Type B pancreatic cell (in vitro differentiated cells): ENCODE measurements at regions not wholly inside any gene's neighbourhood (a gene's known extent, or its start where the extent isn't known, plus 50 kb on each side); places are given as distances from the start of the nearest gene placed in this dataset.

Experiments
- DNase-seq: peaks from one replicate; pipeline ENCODE4 v3.0.0; 2021; ENCODE audit warnings: mixed read lengths; ENCODE audit not compliant: unreplicated experiment; ENCODE audit errors: extremely low spot score
- H3K27ac Mint-ChIP-seq: 2 replicates; pipeline ENCODE4 v1.8.0; 2021; ENCODE audit warnings: mild to moderate bottlenecking, mixed read lengths
- H3K27me3 Mint-ChIP-seq: 2 replicates; pipeline ENCODE4 v1.8.0; 2021; ENCODE audit warnings: mixed read lengths
- H3K36me3 Mint-ChIP-seq: 2 replicates; pipeline ENCODE4 v1.8.0; 2021; ENCODE audit warnings: mixed read lengths
- H3K4me1 Mint-ChIP-seq: one replicate; pipeline ENCODE4 v1.8.0; 2021; ENCODE audit warnings: mixed read lengths; ENCODE audit not compliant: unreplicated experiment
- H3K4me3 Mint-ChIP-seq: 2 replicates; pipeline ENCODE4 v1.8.0; 2021; ENCODE audit warnings: mild to moderate bottlenecking, mixed read lengths
- H3K9me3 Mint-ChIP-seq: 2 replicates; pipeline ENCODE4 v1.8.0; 2021; ENCODE audit warnings: mixed read lengths
- TF ChIP-seq, protein P1 (sequence below): fragments of 200-600 bp; sonication (generic); conservative IDR thresholded peaks from 2 replicates; pipeline ENCODE4 v1.5.0; 2021; ENCODE audit warnings: antibody characterized with exemption, mild to moderate bottlenecking

DNA sequence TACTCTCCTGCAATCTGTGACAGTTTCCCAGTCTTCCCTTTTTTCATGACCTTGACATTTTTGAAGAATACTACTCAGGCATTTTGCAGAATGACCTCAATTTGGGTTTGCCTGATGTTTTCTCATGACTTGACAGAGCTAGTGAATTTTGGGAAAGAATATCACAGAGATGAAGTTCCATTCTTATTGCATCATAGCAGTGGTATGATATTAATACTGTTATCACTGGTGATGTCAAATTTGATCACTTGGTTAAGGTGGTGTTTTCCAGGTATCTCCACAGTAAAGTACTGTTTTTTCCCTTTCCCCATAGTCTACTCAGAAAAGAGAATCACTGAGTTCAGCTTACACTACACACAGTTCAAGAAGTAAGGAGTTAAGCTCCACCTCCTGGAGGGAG is 56.2 kb upstream of the XPA start:
- TF ChIP-seq, protein P1, sequence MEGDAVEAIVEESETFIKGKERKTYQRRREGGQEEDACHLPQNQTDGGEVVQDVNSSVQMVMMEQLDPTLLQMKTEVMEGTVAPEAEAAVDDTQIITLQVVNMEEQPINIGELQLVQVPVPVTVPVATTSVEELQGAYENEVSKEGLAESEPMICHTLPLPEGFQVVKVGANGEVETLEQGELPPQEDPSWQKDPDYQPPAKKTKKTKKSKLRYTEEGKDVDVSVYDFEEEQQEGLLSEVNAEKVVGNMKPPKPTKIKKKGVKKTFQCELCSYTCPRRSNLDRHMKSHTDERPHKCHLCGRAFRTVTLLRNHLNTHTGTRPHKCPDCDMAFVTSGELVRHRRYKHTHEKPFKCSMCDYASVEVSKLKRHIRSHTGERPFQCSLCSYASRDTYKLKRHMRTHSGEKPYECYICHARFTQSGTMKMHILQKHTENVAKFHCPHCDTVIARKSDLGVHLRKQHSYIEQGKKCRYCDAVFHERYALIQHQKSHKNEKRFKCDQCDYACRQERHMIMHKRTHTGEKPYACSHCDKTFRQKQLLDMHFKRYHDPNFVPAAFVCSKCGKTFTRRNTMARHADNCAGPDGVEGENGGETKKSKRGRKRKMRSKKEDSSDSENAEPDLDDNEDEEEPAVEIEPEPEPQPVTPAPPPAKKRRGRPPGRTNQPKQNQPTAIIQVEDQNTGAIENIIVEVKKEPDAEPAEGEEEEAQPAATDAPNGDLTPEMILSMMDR, result no peak
- no peak overlapping the region for H3K4me3 Mint-ChIP-seq
- H3K9me3 Mint-ChIP-seq, result no peaks in the 10 kb centered on the region
- no peaks in the 10 kb centered on the region for H3K36me3 Mint-ChIP-seq
- no peak overlapping the region for H3K27ac Mint-ChIP-seq
- H3K27me3 Mint-ChIP-seq, result peaks cover 15% of the 10 kb centered on the region
- no peaks in the 10 kb centered on the region for H3K4me1 Mint-ChIP-seq
- DNase-seq, result no peak

DNA sequence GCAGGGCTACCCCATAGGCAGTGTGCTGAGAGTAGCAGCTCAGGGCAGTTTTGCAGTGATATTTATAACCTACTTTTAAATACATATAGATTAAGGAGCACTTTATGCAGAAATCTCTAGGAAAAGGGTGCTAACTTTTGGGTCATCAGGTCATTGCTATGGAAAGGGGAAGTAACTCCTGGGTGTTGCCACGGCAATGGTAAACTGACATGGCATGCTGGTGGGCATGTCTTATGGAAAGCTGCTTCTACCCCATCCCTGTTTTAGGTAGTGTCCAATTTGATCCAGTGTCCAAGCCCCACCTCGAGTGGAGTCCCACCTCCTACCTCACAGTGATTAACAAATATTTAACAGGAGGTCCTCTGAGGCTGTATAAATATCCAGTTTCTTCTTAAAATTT is 56.8 kb upstream of the XPA start:
- H3K36me3 Mint-ChIP-seq, result no peaks in the 10 kb centered on the region
- no peaks in the 10 kb centered on the region for H3K4me1 Mint-ChIP-seq
- DNase-seq, result no peak
- H3K27ac Mint-ChIP-seq, result no peak overlapping the region
- H3K27me3 Mint-ChIP-seq, result peaks cover 20% of the 10 kb centered on the region
- H3K9me3 Mint-ChIP-seq, result no peaks in the 10 kb centered on the region
- H3K4me3 Mint-ChIP-seq, result no peak overlapping the region
- TF ChIP-seq, protein P1, result no peak

DNA sequence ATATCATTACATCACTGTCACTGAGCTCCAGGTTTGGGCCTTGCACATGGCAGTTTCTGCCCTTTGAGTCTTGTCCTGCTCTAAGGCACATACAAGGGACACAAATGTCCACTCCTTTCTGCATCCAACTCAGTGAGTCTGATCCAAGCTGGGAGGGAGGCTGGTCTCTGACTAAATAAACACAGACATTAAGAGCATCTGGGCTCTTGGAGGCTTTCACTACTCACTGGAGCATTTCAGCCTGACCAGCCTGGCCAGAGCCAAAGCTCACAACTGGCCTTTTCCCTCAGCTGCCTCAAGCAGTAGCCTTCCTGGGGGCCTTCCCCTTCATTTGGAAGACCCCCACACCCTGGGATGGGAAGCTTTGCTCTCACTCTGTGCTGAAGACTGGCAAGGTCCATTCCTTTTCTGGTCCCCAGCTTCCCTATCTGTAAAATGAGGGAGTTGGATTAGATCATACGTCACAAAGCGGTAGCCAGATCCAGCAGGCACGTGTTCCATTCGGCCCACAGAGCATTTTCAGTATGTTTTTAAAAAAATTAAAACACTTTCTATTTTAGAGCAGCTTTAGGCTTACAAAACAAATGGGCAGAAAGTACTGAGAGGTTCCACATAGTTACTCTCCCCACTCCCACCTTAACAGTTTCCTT is 58.6 kb upstream of the XPA start:
- H3K4me3 Mint-ChIP-seq, result no peak overlapping the region
- peaks cover 28% of the 10 kb centered on the region for H3K27me3 Mint-ChIP-seq
- DNase-seq, result no peak
- no peaks in the 10 kb centered on the region for H3K9me3 Mint-ChIP-seq
- TF ChIP-seq, protein P1, result no peak
- H3K36me3 Mint-ChIP-seq, result no peaks in the 10 kb centered on the region
- H3K27ac Mint-ChIP-seq, result no peak overlapping the region
- H3K4me1 Mint-ChIP-seq, result no peaks in the 10 kb centered on the region

DNA sequence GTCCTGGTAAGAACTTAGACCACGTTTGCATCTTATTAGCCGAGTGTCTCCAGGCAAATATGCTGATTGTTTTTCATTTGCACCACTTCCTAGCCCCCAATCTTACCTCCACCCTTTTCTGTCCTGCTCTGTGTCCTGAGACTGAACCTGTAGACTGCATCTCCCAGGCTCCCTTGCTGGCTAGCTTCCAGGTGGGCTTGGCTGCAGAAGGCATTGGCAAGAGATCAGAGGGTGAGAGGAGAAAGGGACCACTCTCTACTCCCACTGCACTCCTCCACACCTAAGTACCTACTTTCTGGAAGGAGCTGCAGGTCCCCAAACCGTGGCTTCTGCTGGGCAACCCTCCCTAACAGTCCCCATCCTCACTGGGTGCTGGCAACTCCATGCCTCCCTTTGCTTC is 59.9 kb upstream of the XPA start:
- Mint-ChIP-seq H3K36me3 (no peaks in the 10 kb centered on the region), H3K9me3 (no peaks in the 10 kb centered on the region), H3K27ac (no peak overlapping the region), H3K27me3 (peaks cover 40% of the 10 kb centered on the region), H3K4me1 (peaks cover 4% of the 10 kb centered on the region), H3K4me3 (no peak overlapping the region)
- TF ChIP-seq, protein P1, result no peak
- DNase-seq, result no peak

DNA sequence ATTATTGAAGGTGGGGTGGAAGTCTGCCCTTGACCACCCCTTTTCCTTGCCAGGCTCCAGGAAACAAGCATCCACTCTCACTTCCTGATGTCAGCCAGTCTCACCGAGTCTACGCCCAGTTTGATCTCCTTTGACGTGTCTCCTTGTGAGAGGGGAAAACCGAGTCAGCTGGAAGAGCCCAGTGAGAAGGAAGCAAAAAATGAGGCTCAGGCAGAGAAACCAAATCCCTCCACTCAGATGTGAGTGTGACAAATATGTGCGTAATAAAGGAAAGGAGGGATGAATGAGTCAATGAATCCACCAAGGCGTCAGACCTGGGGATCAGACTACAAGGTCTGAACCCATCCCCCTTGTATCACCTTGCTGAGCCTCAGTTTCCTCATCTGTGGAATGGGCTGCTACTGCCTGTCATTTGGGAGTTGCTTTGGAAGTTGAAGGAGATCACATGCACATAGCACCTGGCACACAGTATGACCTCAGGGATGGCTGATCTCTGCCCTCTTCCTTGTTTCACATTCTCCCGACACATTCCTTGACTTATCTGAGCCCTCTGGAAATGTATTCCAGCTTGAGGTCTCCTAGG is 61.3 kb upstream of the XPA start:
- Mint-ChIP-seq H3K9me3 (no peaks in the 10 kb centered on the region), H3K4me1 (peaks cover 4% of the 10 kb centered on the region), H3K27me3 (peaks cover 53% of the 10 kb centered on the region), H3K4me3 (no peak overlapping the region), H3K27ac (no peak overlapping the region), H3K36me3 (no peaks in the 10 kb centered on the region)
- DNase-seq, result no peak
- TF ChIP-seq, protein P1, result no peak
